Head of caudate nucleus (tissue), 42 donors: ENCODE measurements at regions not wholly inside any gene's neighbourhood (a gene's known extent, or its start where the extent isn't known, plus 50 kb on each side); places are given as distances from the start of the nearest gene placed in this dataset.

ENCODE experiments used
- DNase-seq, 42 donors: peaks; one replicate each; pipeline versions ENCODE4 v3.0.0 to v3.0.0-alpha.2; 2020 to 2021; ENCODE audit warnings: mixed read lengths in 7 of 42
- intact Hi-C: fragments of 100-400 bp; cut with DNase I; formaldehyde crosslinking; loops from one replicate; pipeline ENCODE4 v1.15.0; 2022

DNA sequence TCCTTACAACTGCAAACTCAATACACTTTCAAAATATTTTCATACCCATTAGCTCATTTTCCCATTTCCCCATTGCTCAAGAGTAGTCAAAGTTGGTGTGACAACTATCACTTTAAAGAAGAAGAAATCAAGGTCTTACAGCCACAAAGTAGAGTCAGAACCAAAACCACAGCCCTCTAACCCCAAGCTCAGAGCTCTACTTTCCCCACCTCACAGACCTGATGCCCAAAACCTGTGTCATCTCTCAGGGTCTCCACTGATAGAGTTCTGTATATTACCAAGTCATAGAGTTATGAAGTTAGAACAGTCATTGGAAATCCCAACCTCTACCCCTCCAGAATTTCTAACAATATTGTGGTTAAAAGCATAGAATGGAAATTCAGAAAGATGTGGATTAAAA, 505.8 kb downstream of the RAB28 start:
- intact Hi-C loops, result no loop called here

DNA sequence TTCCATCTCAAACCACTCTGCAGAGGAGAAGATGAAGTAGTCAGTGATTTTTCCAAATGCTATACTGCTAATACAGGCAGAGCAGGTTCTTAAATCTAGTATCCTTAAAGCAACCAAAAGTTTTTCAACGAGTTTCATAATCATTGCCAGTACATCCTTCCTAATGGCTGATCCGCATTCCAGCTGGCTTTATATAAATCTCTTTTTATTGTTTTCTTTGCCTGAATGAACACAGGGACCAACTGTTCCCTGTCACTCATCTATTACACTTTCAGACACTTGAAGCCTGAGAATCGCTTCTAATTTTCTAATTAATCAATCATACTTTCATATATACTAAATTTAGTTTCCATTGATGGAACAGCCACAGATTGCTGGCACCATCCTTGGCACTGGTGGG, 508.6 kb downstream of the RAB28 start:
- intact Hi-C loops, result no loop called here
- no peak for DNase-seq

More for the DNA sequence above, 505.8 kb downstream of the RAB28 start:
- DNase-seq, result no peak

- no peak for DNase-seq
- intact Hi-C loops, result no loop called here
Measured at GRCh38 chr4:12973522-12973921, 510.6 kb downstream of the RAB28 start.

DNA sequence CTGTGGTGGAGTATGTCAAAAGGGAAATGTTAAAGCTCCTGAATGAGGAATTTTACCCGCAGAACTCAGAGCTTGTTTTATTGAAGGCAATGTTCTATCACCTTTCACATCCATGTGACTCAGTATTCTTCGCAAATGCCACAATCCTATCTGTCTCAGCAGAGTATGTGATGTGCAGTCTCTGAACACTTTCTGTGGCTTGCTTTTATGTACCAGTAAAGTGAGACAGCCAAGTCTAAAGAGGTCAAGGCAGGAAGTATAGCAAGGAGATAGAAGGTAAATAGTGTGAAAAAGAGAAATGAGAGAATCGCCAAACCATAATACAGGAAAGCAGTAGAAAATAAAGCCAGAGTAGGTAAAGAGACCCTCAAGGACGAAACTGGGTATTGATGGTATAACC, 515.8 kb downstream of the RAB28 start:
- intact Hi-C loops, result no loop called here
- no peak for DNase-seq

DNA sequence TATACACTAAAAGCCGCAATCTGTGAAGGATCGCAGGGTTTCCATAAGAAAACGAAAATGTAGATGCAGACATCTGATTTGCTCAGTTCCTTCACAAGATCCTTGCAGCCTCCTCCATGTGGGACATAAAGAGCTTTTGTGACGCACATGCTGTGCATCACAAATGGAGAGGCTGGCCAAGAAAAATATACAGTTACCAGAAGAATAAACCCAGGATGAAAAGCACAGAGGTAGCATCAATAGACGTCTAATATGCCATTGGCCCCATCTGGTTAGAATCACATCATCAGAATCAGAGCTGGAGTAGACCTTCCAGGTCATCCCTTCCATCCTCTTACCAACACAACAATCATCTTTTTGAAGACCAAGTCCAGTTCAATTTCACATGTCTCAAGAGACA, 517.4 kb downstream of the RAB28 start:
- intact Hi-C loops, result no loop called here
- DNase-seq, result no peak

GRCh38 chr4:12965334-12965733, 518.8 kb downstream of the RAB28 start:
- intact Hi-C loops, result no loop called here

GRCh38 chr4:12963912-12964311, 520.2 kb downstream of the RAB28 start:
- no peak for DNase-seq
- intact Hi-C loops, result no loop called here

More at GRCh38 chr4:12965334-12965733, 518.8 kb downstream of the RAB28 start:
- DNase-seq, result no peak

DNA sequence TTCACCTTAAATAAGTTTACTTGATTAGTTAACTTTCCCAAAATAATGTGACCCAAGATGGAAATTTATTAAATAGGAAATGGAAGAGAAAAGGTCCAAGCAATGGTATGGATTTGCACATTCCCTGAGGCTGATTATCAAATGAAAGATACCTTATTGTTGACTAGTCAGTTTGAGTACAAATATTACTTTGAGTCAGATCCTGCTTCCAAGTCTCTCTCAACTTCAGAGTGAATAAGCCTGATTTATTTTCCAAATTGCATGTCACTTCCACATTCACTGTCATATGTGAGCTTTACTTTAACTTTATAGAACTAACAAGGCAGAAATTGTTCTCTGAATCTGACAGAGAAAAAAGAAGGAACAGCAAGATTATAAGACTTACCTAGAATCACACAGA, 520.8 kb downstream of the RAB28 start:
- intact Hi-C loops, result no loop called here
- DNase-seq, result no peak

DNA sequence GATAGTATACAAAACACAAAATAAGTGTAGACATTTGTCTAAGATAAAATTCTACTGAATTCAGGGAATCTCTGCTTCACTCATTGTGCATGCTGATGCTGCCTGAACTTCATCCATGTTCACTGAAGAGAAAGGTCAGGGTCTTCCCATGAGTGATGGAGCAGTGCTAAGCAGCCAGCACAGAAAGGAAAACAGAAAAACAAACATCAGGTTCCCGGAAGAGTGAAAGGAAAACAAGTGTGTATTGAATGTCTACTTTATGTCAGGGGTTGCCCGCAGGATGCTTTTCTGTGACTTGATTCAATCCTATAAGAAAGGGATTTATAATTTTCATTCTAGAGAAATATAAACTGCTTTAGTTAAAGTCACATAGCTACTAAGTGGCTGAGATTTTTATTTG, 522.4 kb downstream of the RAB28 start:
- no peak for DNase-seq
- intact Hi-C loops, result no loop called here

GRCh38 chr4:12958436-12958835, 525.7 kb downstream of the RAB28 start:
- DNase-seq, result no peak
- intact Hi-C loops, result no loop called here

DNA sequence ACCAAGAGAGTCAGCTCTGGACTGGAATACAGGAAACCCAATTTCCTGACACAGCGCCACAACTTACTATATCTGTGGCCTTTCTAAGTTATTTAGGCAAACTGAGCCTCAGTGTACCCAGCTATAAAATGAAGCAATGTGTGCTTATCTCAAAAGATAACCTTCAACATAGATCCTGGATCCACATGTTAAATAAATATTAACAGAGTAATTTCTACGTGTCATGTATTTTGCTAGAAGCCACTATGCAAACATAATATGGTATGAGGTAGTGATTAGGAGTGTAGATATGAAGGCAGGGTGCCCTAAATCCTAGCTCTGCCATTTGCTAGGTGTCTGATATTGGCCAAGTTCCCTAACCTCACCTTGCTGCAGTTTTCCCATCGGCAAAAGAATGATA, 527.0 kb downstream of the RAB28 start:
- no peak for DNase-seq
- intact Hi-C loops, result no loop called here

DNA sequence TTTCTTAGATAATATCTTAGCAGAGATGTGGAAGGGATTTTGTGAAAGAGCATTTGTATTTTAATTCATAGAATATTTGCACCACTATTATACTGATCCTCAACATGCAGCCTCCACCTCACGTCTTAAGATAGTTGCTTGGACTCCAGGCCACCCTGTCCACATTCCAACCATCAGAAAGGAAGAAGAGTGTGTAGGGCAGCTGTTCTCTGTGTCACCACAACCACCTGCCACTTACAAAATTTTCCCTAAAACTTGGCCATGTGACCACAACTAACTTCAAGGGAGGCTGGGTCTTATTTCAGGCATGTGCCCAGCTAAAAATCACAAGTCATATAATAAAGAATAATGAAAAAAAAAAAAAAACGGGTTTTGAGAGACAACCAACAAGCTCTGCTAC, 528.1 kb downstream of the RAB28 start:
- intact Hi-C loops, result no loop called here

GRCh38 chr4:12949719-12950490, 534.2 kb downstream of the RAB28 start:
- no peak for DNase-seq

More for the DNA sequence above, 528.1 kb downstream of the RAB28 start:
- DNase-seq, result no peak

DNA sequence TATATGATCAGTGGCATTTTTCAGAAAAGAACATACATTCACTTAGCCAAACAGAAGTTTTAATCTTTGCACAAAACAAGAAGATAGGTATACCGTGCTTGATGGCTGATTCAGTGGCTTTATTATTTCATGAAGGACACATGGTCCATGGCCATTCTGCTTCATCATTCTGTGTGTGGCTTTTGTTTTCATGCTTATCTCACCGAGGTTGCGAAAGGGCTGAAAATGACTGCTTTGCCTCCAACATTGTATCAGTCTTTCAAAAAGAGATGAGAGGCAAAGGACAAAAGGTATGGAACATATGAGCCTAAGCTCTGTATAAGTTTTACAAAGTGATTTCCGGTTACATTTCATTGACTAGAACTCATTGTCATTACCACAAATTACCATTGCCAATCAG, 541.1 kb downstream of the RAB28 start:
- no peak for DNase-seq
- intact Hi-C loops, result no loop called here

More at GRCh38 chr4:12949719-12950490, 534.2 kb downstream of the RAB28 start:
- intact Hi-C loops, result no loop called here

DNA sequence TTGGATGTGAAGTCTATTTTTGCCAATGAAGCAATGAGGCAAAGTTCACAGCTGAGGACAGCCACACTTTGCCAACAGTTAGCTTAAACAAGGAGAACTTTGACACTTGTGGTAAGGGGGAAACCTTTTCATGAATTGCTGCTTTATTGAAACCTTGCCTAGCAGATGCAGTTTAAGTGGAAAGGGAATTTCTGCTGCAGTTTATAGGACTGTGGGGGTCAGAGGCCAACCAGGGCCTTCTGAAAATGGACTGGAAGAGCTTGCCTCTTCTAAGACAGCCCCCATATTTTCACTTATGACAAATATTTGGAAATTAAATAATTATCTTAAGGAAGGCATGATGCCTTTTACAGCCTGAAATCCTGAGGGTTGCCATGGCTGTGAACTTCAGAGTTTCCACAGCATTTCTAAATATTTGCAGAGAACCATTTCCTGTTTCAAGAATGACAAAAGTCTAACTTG, 550.3 kb downstream of the RAB28 start:
- intact Hi-C loops, result no loop called here
- no peak for DNase-seq

DNA sequence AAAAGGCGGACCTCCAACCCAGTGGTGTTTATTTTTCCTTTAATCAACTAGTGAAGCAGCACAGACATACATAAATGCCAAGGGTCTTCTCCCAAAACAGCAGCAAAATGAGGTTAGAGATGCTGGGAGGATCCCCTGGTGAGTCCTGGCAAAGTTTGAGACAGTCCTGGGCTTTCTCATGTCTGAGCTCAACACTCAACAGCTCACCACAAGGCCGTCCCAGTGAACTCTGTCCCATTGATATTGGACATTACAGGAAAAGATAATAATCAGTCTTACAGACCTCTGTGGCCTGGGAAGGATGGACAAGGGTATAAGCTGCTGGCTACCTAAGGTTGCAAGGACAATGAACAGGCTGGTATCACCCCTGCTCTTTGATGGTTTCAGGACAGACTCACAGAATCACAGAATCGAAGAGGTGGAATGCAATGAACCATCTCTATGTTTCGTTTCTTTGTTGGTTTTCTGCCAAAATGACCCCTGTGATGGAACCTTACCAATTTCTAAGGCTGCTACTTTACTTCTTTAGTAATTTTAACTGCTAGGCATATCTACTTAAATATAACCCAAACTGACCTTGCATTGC, 551.8 kb downstream of the RAB28 start:
- DNase-seq, result no peak
- intact Hi-C loops, result no loop called here

DNA sequence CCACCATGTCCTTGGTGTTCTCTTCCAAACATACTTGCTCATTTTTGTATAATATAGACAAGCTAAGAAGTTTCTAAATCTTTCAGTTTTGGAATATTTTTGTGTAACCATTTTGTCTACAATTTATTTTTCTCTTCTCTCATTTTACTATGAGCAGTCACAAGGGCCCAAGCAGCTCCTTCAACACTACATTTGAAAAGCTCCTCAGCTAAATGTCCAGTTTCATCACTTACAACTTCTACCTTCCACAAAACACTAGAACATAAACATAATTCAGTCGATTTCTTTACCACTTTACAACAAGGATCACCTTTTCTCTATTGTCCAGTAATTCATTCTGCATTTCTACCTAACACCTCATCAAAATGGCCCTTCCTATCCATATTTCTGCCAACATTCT, 554.4 kb downstream of the RAB28 start:
- intact Hi-C loops, result no loop called here
- no peak for DNase-seq

DNA sequence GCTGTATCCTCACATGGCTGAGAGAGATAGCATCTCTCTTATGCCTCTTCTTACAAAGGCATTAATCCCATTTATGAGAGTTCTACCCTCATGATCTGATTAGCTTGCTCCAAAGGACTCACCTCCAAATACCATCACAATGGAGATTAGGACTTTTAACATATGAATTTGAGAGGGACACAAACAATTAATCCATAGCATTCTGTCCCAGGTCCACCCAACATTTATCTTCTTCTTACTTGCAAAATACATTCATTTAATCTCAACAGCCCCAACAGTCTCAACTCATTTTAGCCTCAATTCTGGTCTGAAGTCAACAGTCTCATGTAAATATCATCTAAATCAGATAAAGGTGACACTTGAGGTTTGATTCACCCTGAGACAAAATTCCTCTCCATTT, 555.4 kb downstream of the RAB28 start:
- intact Hi-C loops, result no loop called here
- no peak for DNase-seq

DNA sequence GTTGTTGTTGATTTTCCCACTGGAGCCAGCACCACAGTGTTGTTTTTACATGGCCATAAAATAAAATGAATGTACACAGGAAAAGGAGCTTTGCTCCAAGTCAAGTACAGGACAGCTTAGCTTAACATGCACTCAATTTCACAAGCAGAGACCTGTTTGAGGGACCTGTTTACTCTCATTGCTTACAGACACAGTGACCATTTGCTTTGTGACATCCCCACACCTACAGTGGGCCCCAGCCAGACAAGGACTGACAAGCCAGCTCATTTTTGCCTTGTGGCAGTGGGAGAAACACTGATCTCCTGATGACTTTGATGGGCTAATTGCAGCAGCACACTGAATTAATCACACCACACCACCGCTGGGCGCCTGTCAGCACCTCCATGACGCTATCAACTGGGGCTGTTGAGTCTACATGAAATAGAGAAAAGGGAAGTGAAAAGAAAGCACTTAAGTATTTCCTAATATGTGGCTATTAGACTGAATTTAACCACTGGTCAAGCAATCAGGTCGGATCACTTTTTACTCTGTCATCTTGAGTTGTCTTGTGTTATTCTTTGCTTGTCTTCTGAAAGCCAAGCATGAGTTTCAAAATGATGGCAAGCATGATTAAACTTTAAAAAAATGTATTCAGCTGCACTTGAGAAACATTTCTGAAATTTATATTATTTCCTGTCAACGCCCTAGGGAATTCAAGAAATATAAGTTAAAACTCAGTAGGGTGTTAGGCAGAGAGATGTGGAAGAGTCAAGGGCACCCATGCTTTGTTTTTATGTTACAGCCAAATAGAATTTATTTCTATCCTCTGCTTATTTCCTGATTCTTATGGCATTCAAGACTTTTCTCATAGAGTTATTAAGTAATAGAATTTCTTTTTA, 557.7 kb downstream of the RAB28 start:
- no peak for DNase-seq
- intact Hi-C loops, result no loop called here

- DNase-seq, result no peak
- intact Hi-C loops, result no loop called here
Measured at GRCh38 chr4:12924728-12925320, 559.3 kb downstream of the RAB28 start.
